SHP77 treated with DMSO at 0.1 percent for 48 hours (cell line): ENCODE measurements at regions not wholly inside any gene's neighbourhood (a gene's known extent, or its start where the extent isn't known, plus 50 kb on each side); places are given as distances from the start of the nearest gene placed in this dataset.
"Not testable (repeated sequence)": the region's sequence is repeated elsewhere in the genome, so short reads cannot be mapped to it uniquely, and the experiment has no call there.

Experiments
- DNase-seq: peaks from one replicate; lab custom pipeline; 2025; lab: John Stamatoyannopoulos, UW

DNA sequence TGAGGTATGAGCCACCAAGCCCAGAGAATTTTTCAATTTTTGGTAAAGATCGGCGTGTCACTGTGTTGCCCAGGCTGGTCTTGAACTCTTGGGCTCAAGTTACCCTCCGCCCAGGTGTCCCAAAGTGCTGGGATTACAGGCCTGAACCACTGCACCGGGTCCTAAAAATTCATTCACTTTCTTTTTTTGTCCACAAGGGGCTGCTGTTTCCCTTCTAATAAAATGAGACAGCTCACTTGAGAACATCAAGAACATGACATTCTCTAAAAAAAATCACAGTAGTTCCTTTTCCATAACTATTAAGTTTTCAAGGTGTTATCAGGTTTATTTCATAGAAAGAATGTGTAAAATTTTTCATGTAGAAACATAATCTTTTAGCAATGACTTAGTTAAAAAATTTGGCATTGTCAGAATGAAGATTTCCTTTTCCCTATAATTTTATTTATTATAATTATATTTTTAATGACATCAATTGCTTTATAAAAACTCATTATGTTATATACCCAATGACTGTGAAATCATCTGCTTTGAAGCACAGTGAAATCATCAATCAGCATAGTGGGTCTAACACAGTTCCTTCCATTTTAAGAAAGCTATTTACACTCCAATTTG, 1723.8 kb upstream of the DEFB115 start:
- DNase-seq = not testable (repeated sequence)

- not testable (repeated sequence) for DNase-seq
Observed at GRCh38 chr20:29566901-29567635, 1690.4 kb upstream of the DEFB115 start.

GRCh38 chr20:29567671-29568070, 1689.8 kb upstream of the DEFB115 start:
- not testable (repeated sequence) for DNase-seq

GRCh38 chr20:29570126-29570525, 1687.3 kb upstream of the DEFB115 start:
- DNase-seq = not testable (repeated sequence)

GRCh38 chr20:29589530-29589929, 1667.9 kb upstream of the DEFB115 start:
- DNase-seq = not testable (repeated sequence)

- DNase-seq = not testable (repeated sequence)
Observed at GRCh38 chr20:29604163-29604562, 1653.3 kb upstream of the DEFB115 start.

GRCh38 chr20:29606171-29606570, 1651.3 kb upstream of the DEFB115 start:
- DNase-seq = not testable (repeated sequence)

- not testable (repeated sequence) for DNase-seq
Observed at GRCh38 chr20:29629395-29629794, 1628.1 kb upstream of the DEFB115 start.
